Mesendoderm (in vitro differentiated cells): ENCODE measurements at regions not wholly inside any gene's neighbourhood (a gene's known extent, or its start where the extent isn't known, plus 50 kb on each side); places are given as distances from the start of the nearest gene placed in this dataset.

Source experiments
- DNase-seq: peaks from one replicate; pipeline ENCODE4 v3.0.0; 2013
- H2AK5ac ChIP-seq: 2 replicates; pipeline ENCODE4 v1.6.1; 2013; ENCODE audit warnings: low read length, inconsistent platforms
- H2BK120ac ChIP-seq: 2 replicates; pipeline ENCODE4 v1.6.1; 2013; ENCODE audit warnings: low read depth, mild to moderate bottlenecking, low read length, moderate library complexity, mixed read lengths
- H2BK15ac ChIP-seq: replicated peaks from 2 replicates; pipeline ENCODE4 v1.6.1; 2013; ENCODE audit warnings: low read depth, mild to moderate bottlenecking, moderate library complexity
- H2BK5ac ChIP-seq: 2 replicates; pipeline ENCODE4 v1.6.1; 2013; ENCODE audit warnings: low read length, inconsistent platforms
- H3K18ac ChIP-seq: 2 replicates; pipeline ENCODE4 v1.6.1; 2013; ENCODE audit warnings: mild to moderate bottlenecking, low read length, mixed read lengths
- H3K23ac ChIP-seq: one replicate; pipeline ENCODE4 v1.6.1; 2013; ENCODE audit warnings: low read length
- H3K27ac ChIP-seq: 2 replicates; pipeline ENCODE4 v1.5.1; 2013; ENCODE audit warnings: low read depth, mild to moderate bottlenecking, inconsistent platforms, low read length, moderate library complexity
- H3K27me3 ChIP-seq: 2 replicates; pipeline ENCODE4 v1.6.1; 2013; ENCODE audit warnings: low read length, control low read depth, mild to moderate bottlenecking, inconsistent platforms; ENCODE audit not compliant: insufficient read depth, poor library complexity
- H3K36me3 ChIP-seq: 2 replicates; pipeline ENCODE4 v1.6.1; 2013; ENCODE audit warnings: low read length, inconsistent platforms; ENCODE audit not compliant: control insufficient read depth, insufficient read depth
- H3K4ac ChIP-seq: one replicate; pipeline ENCODE4 v1.6.1; 2013; ENCODE audit warnings: low read depth, mild to moderate bottlenecking, low read length, moderate library complexity
- H3K4me1 ChIP-seq: 2 replicates; pipeline ENCODE4 v1.6.1; 2013; ENCODE audit warnings: low read depth, low read length, inconsistent platforms; ENCODE audit not compliant: control insufficient read depth
- H3K4me2 ChIP-seq: 2 replicates; pipeline ENCODE4 v1.6.1; 2013; ENCODE audit warnings: low read length
- H3K4me3 ChIP-seq: 2 replicates; pipeline ENCODE4 v1.5.1; 2013; ENCODE audit warnings: mild to moderate bottlenecking, low read length
- H3K56ac ChIP-seq: one replicate; pipeline ENCODE4 v1.6.1; 2013; ENCODE audit warnings: low read length
- H3K79me1 ChIP-seq: 2 replicates; pipeline ENCODE4 v1.6.1; 2013; ENCODE audit warnings: low read length, inconsistent platforms
- H3K79me2 ChIP-seq: 2 replicates; pipeline ENCODE4 v1.6.1; 2013; ENCODE audit warnings: mild to moderate bottlenecking, low read length; ENCODE audit not compliant: control insufficient read depth, insufficient read depth
- H3K9ac ChIP-seq: 2 replicates; pipeline ENCODE4 v1.6.1; 2013; ENCODE audit warnings: low read length, inconsistent platforms
- H4K5ac ChIP-seq: one replicate; pipeline ENCODE4 v1.6.1; 2013; ENCODE audit warnings: low read length
- H4K8ac ChIP-seq: one replicate; pipeline ENCODE4 v1.6.1; 2013; ENCODE audit warnings: low read depth, mild to moderate bottlenecking, control low read depth, low read length, moderate library complexity
- WGBS: extraction: QIAGEN DNeasy Blood & Tissue Kit; methylation state at CpG from one replicate; pipeline ENCODE4 v1.1.7; 2013; ENCODE audit warnings: low lambda C conversion rate, missing lambda C conversion rate; ENCODE audit not compliant: insufficient coverage; ENCODE audit errors: extremely low coverage; 5-methylcytosine and 5-hydroxymethylcytosine counted together

DNA sequence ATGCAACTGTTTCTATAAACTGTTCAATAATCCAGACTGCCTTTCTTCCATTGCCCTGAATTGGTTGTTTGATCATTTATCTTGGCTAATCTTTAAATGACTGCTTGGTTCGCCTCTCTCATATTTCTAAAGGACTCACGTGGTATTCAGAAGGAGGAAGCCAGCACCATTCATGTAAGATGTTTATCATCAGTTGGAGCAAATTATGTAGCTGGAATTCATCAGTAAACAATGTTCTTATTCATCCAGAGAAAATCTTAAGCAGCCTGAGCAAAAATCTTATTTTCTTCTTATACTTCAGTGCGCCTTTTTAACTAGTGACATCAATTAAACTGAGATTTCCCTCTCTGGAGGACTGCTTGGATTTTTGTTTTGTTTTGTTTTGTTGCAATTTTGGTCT is 538.7 kb upstream of the TMEM132C start:
- Histone ChIP-seq H2AK5ac (no peak overlapping the region), H3K56ac (no peak overlapping the region), H3K4me1 (no peaks in the 10 kb centered on the region), H3K9ac (no peak overlapping the region), H4K5ac (no peak overlapping the region), H3K79me2 (no peaks in the 10 kb centered on the region), H3K4me3 (no peak overlapping the region), H2BK5ac (no peak overlapping the region), H3K27ac (no peak overlapping the region), H2BK15ac (no peak overlapping the region), H3K36me3 (no peaks in the 10 kb centered on the region), H4K8ac (no peak overlapping the region), H2BK120ac (no peak overlapping the region), H3K23ac (no peak overlapping the region), H3K27me3 (no peaks in the 10 kb centered on the region), H3K4ac (no peak overlapping the region), H3K18ac (no peak overlapping the region), H3K79me1 (no peaks in the 10 kb centered on the region), H3K4me2 (no peak overlapping the region)
- no peak for DNase-seq
- WGBS, result no CpG with 5 or more reads among the region's 3 CpGs

GRCh38 chr12:127728729-127729128 is 538.2 kb upstream of the TMEM132C start:
- Histone ChIP-seq H3K4me1 (no peaks in the 10 kb centered on the region), H3K56ac (no peak overlapping the region), H3K23ac (no peak overlapping the region), H3K79me1 (no peaks in the 10 kb centered on the region), H3K4ac (no peak overlapping the region), H2AK5ac (no peak overlapping the region), H4K8ac (no peak overlapping the region), H3K9ac (no peak overlapping the region), H3K27ac (no peak overlapping the region), H3K27me3 (no peaks in the 10 kb centered on the region), H3K4me2 (no peak overlapping the region), H4K5ac (no peak overlapping the region), H2BK120ac (no peak overlapping the region), H2BK5ac (no peak overlapping the region), H3K18ac (no peak overlapping the region), H3K4me3 (no peak overlapping the region), H3K36me3 (no peaks in the 10 kb centered on the region), H3K79me2 (no peaks in the 10 kb centered on the region), H2BK15ac (no peak overlapping the region)
- DNase-seq, result no peak
- WGBS, result no CpG with 5 or more reads among the region's 5 CpGs

DNA sequence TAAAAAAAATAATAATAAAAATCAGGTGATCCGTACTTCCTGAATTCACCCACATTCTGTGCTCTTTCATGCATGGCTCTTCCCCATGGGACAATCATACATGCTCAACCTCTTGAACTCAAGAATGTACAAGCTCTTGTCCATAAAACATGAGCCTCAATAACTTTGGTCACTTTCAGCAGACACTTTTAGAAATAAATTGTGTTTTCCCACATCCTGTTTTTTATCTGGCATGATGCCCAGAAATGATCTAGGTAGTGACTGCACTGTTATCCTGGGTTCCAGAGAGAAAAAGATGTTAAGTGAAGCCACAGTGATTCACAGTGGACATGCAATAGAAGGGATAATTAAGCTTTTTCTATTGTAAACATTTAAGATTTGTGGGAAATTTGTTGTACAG is 537.6 kb upstream of the TMEM132C start:
- Histone ChIP-seq H4K8ac (no peak overlapping the region), H3K4me1 (no peaks in the 10 kb centered on the region), H3K56ac (no peak overlapping the region), H3K27ac (no peak overlapping the region), H3K4ac (no peak overlapping the region), H3K23ac (no peak overlapping the region), H3K9ac (no peak overlapping the region), H3K79me1 (no peaks in the 10 kb centered on the region), H2BK120ac (no peak overlapping the region), H3K4me3 (no peak overlapping the region), H3K4me2 (no peak overlapping the region), H2BK15ac (no peak overlapping the region), H4K5ac (no peak overlapping the region), H3K79me2 (no peaks in the 10 kb centered on the region), H2BK5ac (no peak overlapping the region), H3K36me3 (no peaks in the 10 kb centered on the region), H2AK5ac (no peak overlapping the region), H3K18ac (no peak overlapping the region), H3K27me3 (no peaks in the 10 kb centered on the region)
- no peak for DNase-seq
- WGBS, result no CpG with 5 or more reads among the region's 1 CpG

GRCh38 chr12:127731657-127732056 is 535.3 kb upstream of the TMEM132C start:
- no peak overlapping the region for H3K27ac ChIP-seq
- no peak overlapping the region for H2BK120ac ChIP-seq
- no peak overlapping the region for H3K4me2 ChIP-seq
- H3K4me3 ChIP-seq, result no peak overlapping the region
- no peak overlapping the region for H4K5ac ChIP-seq
- H3K36me3 ChIP-seq, result no peaks in the 10 kb centered on the region
- DNase-seq, result no peak
- no peak overlapping the region for H2AK5ac ChIP-seq
- no peaks in the 10 kb centered on the region for H3K27me3 ChIP-seq
- H2BK5ac ChIP-seq, result no peak overlapping the region
- no peak overlapping the region for H3K9ac ChIP-seq
- H4K8ac ChIP-seq, result no peak overlapping the region
- no peaks in the 10 kb centered on the region for H3K79me1 ChIP-seq
- H3K18ac ChIP-seq, result no peak overlapping the region
- no CpG with 5 or more reads among the region's 7 CpGs for WGBS
- no peaks in the 10 kb centered on the region for H3K4me1 ChIP-seq
- H3K23ac ChIP-seq, result no peak overlapping the region
- H3K4ac ChIP-seq, result no peak overlapping the region
- H3K56ac ChIP-seq, result no peak overlapping the region
- H3K79me2 ChIP-seq, result no peaks in the 10 kb centered on the region
- no peak overlapping the region for H2BK15ac ChIP-seq

- no peak overlapping the region for H4K5ac ChIP-seq
- H3K4ac ChIP-seq, result no peak overlapping the region
- no peak overlapping the region for H3K4me3 ChIP-seq
- no peaks in the 10 kb centered on the region for H3K4me1 ChIP-seq
- no peak overlapping the region for H2BK5ac ChIP-seq
- no peaks in the 10 kb centered on the region for H3K36me3 ChIP-seq
- no peaks in the 10 kb centered on the region for H3K27me3 ChIP-seq
- H2BK15ac ChIP-seq, result no peak overlapping the region
- H3K18ac ChIP-seq, result no peak overlapping the region
- no peaks in the 10 kb centered on the region for H3K79me1 ChIP-seq
- DNase-seq, result no peak
- H3K56ac ChIP-seq, result no peak overlapping the region
- no peak overlapping the region for H3K9ac ChIP-seq
- H3K27ac ChIP-seq, result no peak overlapping the region
- no peak overlapping the region for H3K4me2 ChIP-seq
- no peak overlapping the region for H2AK5ac ChIP-seq
- no peaks in the 10 kb centered on the region for H3K79me2 ChIP-seq
- WGBS, result no CpG with 5 or more reads among the region's 8 CpGs
- H4K8ac ChIP-seq, result no peak overlapping the region
- no peak overlapping the region for H2BK120ac ChIP-seq
- H3K23ac ChIP-seq, result no peak overlapping the region
Observed at GRCh38 chr12:127742231-127742630, 524.7 kb upstream of the TMEM132C start.

DNA sequence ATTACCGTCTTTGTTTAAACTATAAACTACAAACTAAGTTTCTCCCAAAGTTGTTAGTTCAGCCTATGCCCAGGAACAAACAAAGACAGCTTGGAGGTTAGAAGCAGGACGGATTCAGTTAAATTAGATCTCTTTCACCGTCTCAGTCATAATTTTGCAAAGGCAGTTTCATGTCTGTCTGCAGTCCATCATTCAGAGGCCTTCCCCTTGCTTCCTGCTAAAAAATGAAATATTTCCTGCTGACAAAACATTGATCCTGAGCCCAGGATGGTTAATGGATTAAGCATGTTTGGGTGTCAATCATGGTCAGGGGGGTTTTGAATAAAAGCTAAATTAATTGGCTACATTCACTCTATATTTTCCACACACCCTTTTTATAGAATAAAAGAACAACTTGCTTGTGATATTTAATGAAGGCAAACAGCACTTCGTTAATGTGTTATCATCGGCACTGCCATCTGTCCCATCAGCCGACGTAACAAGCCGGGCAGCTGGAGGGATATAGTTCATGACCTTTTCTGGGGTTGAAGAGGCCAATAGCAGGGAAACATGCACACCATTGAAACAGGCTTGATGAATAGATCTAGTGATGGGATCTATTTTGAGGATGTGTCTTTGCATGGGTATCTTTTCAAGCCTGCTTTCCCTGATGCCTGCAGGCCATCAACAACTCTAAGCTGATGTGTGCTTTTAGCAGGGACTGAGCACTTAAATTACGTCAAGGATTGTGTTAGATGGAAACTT is 521.3 kb upstream of the TMEM132C start:
- no peak overlapping the region for H3K18ac ChIP-seq
- no peaks in the 10 kb centered on the region for H3K4me1 ChIP-seq
- H3K4me2 ChIP-seq, result no peak overlapping the region
- no peaks in the 10 kb centered on the region for H3K36me3 ChIP-seq
- no peak overlapping the region for H3K23ac ChIP-seq
- H2BK15ac ChIP-seq, result no peak overlapping the region
- no peak overlapping the region for H2BK120ac ChIP-seq
- no peak overlapping the region for H3K27ac ChIP-seq
- H3K4me3 ChIP-seq, result no peak overlapping the region
- no peak overlapping the region for H3K9ac ChIP-seq
- no peak overlapping the region for H3K56ac ChIP-seq
- no peak overlapping the region for H4K8ac ChIP-seq
- no CpG with 5 or more reads among the region's 9 CpGs for WGBS
- no peak overlapping the region for H2BK5ac ChIP-seq
- H3K4ac ChIP-seq, result no peak overlapping the region
- no peak overlapping the region for H4K5ac ChIP-seq
- H3K79me1 ChIP-seq, result no peaks in the 10 kb centered on the region
- no peaks in the 10 kb centered on the region for H3K79me2 ChIP-seq
- DNase-seq, result no peak
- H3K27me3 ChIP-seq, result no peaks in the 10 kb centered on the region
- H2AK5ac ChIP-seq, result no peak overlapping the region
